Hematopoietic multipotent progenitor cell (in vitro differentiated cells): ENCODE measurements at regions not wholly inside any gene's neighbourhood (a gene's known extent, or its start where the extent isn't known, plus 50 kb on each side); places are given as distances from the start of the nearest gene placed in this dataset.
"Not testable (repeated sequence)": the region's sequence is repeated elsewhere in the genome, so short reads cannot be mapped to it uniquely, and the experiment has no call there.

Experiments used
- DNase-seq, 3 donors: peaks; one replicate each; pipeline ENCODE4 v3.0.0-alpha.2; 2011 to 2015; ENCODE audit warnings: low read depth in 2 of 3, low spot score in 2 of 3

DNA sequence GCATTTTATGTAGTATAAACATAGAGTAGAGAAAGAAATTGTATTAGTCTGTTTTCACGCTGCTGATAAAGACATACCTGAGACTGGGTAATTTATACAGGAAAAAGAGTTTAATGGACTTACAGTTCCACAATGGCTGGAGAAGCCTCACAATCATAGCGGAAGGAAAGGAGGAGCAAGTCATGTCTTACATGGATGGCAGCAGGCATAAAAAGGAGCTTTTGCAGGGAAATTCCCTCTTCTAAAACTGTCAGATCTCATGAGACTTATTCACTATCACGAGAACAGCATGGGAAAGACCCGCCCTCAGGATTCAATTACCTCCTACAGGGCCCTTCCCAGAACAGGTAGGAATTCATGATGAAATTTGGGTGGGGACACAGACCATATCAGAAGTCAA is 98.1 kb downstream of the ARRDC3 start:
- DNase-seq = not testable (repeated sequence)

DNA sequence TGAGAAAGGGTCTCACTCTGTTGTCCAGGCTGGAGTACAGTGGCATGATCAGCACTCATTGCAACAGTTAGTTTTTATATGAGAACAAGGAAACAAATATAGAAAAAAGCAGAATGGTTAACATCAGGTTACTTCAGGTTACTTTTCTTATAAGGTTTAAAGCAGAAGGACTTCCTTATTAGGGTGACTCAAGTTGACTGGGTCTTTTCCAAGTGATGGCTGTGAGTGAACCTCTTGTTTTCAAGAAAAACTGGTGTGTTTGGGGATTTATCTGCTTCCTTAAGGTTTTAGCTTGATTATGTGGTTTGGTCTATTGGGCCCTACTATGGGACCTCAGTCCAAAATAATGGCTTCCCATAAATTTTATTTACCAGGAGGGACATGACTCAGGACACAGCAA is 99.2 kb downstream of the ARRDC3 start:
- DNase-seq = peak in 2 of 3 donors; percentile 30 to 57

DNA sequence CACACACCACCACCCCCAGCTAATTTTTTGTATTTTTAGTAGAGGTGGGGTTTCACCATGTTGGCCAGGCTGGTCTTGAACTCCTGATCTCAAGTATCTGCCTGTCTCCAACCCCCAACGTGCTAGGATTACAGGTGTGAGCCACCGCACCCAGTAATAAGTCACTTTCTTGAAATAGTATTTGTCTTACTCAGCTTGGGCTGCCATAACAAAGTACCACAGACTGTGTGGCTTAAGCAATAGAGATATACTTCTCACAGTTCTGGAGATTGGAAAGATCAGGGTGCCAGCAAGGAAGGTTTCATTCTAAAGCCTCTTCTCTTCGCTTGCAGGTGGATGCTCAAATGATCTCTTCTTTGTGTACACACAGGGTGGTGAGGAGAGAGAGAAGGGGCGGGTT is 99.8 kb downstream of the ARRDC3 start:
- DNase-seq = no peak

DNA sequence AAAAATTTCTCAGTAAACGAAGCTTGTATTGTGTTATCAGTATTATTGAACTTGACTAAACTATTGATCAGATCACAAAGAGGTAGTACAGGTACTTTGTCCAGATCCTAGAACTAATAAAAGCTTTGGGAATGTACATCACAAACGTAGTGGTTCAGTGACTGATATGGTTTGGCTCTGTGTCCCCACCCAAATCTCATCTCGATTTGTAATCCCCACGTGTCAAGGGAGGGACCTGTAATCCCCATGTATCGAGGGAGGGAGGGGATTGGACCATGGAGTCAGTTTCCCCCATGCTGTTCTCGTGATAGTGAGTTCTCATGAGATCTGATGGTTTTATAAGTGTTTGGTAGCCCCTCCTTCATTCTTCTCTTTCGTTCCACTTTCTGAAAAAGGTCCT is 100.9 kb downstream of the ARRDC3 start:
- no peak for DNase-seq

DNA sequence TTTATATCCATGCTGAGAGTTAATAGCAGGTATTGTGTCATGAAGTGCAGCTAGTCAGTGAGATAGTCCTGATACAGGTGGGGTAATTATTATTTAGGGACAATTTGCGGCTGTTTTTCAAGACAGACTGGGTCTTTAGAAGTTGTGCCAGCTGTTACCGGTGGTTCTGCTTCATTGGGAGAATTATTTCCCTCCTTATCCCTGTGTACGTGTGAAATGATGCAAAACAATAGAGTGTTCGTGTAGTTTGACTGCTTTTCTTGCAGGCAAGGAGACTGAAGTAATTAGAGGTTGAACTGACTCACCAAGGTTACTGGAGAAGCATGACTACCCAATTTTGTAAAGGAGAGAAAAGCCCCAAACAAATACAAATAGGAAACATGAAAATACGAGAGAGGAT is 101.7 kb downstream of the ARRDC3 start:
- peak in 1 of 3 donors; percentile 25 for DNase-seq

DNA sequence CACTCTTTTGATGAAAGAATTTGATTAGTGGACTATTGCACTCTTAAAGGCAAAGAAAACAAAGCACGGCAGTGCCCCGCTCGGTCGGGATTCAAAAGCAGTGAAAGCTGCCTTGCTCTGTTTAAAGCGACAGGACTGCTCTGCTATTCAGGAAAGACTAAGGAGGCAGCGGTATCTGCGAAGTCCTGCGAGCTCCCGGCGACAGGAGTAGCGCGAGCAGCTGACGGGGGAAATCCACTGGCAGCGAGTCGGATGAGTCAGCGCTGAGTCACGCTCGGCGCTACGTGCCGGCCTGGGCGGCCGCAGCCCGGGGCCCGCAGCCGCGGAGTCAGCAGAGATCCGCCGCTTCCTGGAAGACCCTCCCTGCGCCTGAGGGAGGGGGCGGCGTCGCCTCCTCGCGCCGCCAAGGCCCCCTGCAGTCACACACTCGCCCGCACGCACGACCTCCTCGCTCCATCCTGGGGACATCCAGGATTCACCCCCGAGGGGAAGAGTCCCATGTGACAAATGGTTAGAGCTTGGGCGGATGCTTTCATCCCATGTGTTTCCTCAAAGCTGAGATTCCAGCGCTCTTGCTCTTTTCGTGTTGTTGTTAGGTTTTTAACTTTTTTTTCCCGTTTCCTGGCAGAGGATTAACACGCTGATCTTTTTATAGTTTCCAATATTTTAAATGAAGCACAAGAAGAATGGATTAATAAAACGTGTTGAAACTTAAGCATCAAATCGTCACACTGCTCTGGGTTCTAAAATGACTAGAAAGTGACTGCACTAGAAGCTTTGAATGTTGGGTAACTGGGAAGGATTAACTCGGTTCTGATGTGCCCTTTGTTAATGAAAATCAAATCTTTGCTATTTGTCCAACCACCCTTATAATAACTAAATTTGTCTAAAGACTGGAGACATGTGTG is 102.5 kb downstream of the ARRDC3 start:
- DNase-seq = peak; percentile 78 to 97 (median 91)

DNA sequence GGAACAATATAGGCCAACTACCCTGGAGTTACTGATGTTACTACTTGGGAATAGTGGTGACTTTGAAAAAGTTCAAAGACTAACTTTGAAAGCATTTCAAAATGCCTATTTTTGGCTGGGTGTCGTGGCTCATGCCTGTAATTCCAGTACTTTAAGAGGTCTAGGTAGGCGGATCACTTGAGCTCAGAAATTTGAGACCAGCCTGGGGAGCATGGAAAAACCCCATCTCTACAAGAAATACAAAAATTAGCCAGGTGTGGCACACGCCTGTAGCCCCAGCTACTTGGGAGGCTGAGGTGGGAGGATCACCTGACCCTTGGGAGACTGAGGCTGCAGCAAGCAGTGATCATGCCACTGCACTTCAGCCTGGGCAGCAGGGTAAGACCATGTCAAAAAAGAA is 105.3 kb downstream of the ARRDC3 start:
- no peak for DNase-seq

DNA sequence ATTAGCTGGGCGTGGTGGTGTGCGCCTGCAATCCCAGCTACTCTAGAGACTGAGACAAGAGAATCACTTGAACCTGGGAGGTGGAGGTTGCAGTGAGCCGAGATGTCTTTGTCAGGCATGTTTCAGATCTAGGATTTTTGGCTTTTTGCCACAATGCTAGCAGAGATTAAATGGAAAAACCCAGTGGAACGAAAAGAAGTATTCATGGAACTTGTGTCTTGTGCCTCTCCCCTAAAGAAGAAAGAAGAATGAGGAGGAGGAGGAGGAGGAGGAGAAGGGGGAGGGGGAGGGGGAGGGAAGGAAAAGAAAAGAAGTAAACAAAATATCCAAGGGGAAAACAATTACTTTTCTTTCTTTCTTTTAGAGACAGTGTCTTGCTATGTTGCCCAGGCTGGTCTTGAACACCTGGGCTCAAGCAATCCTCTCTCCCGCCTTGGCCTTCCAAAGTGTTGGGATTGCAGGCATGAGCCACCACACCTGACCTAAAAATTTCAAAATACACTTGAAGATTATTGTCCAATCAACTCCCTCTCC is 106.0 kb downstream of the ARRDC3 start:
- no peak for DNase-seq

DNA sequence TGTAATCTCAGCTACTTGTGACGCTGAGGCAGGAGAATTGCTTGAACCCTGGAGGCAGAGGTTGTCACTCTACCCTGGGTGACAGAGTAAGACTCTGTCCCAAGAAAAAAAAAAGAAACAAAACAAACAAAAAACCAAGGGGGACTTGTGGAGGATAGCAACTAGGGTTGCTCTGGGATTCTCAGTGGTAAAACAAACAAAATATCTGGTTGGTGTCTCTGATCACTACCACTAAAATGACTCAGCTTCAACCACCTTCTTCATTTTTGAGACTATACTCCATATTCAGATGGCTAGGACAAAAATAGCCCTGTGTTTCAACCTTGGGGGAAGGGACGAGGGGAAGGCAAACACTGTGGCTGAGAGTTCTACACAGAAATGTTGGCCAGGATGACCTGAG is 110.3 kb downstream of the ARRDC3 start:
- DNase-seq = no peak

DNA sequence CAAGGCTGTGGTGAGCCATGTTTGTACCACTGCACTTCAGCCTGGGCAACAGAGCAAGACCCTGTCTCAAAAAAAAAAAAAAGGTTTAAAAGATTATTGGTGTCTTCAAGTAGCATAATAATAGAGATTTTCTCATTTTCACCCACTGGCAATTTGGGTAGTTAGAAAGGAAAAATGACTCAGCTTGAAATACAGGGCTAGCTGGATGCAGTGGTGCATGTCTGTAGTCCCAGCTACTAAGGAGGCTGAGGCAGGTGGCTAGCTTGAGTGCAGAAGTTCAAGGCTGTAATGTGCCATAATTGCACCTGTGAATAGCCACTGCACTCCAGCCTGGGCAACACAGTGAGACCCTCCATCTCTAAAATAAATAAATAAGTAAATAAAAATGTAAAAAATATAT is 111.1 kb downstream of the ARRDC3 start:
- no peak for DNase-seq

DNA sequence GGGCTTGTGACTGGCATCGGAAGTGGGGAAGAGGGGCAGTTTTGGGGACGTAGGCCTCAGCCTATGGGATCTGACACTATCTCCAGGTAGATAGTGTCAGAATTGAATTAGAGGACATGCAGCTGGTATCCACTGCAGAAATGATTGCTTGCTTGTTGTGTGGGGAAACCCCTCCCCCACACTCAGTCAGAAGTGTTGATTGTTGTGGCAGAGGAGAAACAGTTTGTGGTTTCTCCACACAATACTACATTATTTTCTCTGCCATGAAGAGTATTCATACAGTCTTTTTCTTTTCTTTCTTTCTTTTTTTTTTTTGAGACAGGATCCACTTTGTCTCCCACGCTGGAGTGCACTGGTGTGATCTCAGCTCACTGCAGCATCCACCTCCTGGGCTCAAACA is 113.9 kb downstream of the ARRDC3 start:
- no peak for DNase-seq

DNA sequence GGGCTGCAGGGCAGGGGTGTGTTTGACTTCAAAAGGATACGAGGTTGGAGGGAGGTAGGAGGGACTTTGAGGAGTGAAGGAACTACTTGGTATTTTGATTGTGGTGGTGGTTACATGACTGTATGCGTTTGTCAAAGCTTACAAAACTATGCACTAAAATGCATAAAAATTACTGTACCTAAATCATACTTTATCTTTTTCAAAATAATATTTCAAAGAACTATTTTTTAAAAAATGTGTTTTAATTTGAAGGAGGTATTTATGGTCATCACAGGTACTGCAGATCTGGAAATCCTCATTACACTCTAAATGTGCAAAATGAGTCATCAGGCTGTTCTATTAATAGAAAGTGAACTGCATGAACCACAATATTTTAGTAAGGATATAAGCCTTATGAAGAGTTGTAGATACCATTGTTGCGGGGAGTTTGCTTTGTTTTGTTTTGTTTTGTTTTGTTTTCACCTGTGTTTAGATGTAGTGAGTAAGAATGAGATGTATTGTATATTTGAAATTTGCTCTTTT is 116.9 kb downstream of the ARRDC3 start:
- peak in 2 of 3 donors; percentile 51 to 75 for DNase-seq

DNA sequence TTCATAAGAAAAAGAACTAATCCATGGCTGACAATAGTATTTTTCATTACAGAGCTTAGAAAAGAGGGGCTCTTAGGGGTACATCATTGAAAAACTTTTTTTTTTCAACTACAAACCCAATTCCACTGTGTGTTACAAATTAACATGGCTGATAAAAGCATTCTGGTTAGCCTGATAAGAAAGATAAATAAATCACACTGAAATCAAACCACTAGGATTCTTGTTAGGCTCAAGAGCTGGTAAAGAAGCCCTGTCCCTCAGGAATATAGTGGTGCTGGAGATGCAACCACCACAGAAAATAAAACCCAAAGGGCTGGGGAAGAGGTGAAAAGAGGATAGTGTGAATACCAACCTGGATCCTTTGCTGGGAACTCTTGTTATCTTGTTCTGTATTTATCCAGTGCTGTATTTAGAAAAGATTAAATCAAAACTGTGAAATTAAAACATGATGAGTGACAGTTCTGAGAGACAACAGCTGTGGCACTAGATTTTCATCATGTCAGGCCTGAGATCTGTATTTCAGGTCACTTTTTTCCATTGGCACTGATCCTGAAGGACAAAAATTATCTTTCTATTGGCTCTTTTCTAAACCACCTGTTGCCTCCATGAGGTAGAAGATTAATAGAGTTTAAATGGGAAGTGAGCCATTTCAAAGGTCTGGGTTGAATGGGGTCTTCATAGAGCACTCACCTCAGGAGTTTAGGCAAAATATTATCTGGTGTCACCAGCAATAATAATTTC is 118.6 kb downstream of the ARRDC3 start:
- DNase-seq = no peak

DNA sequence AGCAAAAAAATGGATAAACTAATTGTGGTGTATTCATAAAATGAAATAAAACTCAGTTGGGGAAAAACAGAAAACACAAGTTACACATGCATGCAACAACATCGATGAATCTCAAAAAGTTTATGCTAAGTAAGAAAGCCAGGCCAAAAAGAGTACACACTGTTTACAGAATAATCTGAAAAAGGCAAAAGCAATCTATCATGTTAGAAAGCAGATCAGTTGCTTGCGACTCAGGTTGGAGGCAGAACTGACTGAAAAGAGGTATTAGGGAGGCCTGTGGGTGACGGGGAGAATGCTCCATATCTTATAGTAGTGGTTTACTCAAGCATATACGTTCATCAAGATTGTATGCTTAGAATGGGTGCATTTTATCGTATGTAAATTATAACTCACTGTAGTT is 119.2 kb downstream of the ARRDC3 start:
- DNase-seq = no peak

DNA sequence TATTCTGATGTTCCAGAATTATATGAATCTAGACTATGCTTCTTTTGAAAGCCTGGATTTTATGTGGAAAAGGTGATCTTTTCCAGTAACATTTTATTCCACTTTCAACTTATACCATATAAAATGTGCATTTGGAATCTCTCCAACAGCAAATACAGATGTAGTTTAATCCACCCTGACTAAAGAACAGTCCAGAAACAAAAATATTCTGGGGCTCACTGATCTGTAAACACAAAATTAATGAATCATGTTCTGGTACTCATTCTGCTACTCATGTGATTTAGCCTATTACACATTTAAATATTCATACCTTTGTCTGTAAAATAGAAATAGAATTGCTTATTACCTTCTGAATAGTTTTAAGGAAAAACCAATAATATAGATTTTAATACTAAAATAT is 125.8 kb downstream of the ARRDC3 start:
- DNase-seq = no peak

DNA sequence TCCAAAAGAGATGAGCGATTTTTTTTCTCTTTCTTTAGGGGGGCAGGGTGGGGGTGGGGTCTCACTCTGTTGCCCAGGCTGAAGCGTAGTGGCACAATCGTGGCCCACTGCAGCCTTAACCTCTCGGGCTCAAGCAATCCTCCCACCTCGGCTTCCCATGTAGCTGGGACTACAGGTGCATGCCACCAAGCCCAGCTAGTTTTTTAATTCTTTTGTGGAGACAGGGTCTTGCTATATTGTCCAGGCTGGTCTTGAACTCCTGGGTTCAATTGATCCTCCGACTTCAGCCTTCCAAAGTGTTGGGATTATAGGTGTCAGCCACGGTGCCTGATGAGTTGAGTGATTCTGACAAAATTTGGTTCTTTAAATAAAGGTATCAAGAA is 127.0 kb downstream of the ARRDC3 start:
- no peak for DNase-seq

DNA sequence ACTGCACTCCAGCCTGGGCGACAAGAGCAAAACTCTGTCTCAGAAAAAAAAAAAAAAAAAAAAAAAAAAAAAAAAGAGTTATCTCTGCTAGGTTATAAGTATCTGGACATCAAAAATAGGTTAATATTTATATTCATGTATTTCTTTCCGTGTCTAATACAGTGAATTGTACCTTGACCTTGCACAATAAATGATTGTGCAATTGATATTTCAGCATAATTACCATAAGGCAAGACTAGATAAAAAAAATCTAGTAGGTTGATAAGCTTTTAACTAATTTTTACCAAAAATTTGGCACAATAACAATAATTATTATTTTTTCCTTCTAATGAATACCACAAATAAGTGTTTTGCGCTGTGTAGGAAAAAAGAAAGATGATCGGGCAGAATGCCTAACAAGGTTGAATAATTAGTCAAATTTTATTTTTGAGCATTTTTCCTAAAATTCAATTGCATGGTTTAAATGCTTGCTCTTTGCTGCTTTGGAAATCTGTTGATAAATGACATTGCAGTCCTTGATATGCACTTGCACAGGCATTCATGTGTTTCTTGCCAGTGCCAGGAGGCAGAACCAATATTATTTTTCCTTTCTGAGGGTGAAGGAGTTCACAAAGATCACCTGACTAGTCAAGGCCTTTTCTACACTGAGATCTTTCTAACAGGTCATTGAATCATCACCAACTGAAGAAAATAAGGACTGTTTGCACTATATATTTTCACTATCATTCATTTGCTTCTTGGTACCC is 127.5 kb downstream of the ARRDC3 start:
- DNase-seq = no peak

DNA sequence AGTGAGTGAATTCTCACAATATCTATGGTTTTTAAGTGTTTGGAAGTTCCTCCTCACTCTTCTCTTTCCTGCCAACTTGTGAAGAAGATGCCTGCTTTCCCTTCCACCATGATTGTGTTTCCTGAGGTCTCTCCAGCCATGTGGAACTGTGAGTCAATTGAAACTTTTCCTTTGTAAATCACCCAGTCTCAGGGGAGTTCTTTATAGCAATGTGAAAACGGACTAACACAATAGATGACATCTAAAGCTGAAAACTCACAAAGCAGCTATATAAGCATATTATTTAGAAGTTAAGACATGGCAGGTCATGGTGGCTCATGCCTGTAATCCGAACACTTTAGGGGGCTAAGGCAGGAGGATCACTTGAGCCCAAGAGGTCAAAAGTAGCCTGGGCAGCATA is 130.2 kb downstream of the ARRDC3 start:
- DNase-seq = no peak

DNA sequence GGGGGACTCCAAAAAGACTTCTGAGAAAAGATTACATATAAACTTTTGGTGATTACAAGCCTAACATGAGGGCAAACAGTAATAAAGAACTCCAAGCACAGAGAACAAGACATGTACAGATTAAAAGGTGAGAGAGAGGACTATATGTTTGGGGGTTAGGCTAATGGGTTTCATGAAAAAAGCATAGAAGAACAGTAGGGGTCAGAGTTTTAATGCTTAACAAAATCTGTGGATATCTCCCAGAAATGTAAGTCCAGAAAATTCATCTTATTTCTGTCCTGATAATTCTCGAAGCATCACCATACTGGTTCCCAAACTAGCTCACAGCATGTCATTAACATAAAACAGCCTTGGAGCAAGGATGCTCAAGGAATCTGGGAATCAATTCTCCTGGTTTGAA is 137.2 kb downstream of the ARRDC3 start:
- DNase-seq = peak in 1 of 3 donors; percentile 11

DNA sequence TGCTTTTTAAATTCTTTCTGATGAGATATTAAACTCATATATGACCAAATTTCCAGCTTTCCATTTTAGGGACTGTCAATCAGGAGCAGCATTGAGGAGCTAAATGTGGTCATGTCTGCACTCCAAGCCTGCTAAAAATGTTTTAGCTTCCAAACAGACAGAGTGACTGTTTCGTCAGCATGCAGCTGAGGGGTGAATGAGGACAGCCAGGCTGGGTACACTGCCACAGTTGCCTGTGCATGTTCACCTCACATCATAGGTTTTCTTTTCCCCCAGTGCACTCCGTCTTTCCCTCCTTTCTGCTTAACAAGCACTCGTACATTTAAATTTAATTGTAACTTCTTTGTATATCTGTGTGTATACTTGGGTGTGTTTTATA is 138.1 kb downstream of the ARRDC3 start:
- no peak for DNase-seq
